ENCODE measurements at regions not wholly inside any gene's neighbourhood (a gene's known extent, or its start where the extent isn't known, plus 50 kb on each side); places are given as distances from the start of the nearest gene placed in this dataset.
"Not testable (repeated sequence)": the region's sequence is repeated elsewhere in the genome, so short reads cannot be mapped to it uniquely, and the experiment has no call there.

DNA sequence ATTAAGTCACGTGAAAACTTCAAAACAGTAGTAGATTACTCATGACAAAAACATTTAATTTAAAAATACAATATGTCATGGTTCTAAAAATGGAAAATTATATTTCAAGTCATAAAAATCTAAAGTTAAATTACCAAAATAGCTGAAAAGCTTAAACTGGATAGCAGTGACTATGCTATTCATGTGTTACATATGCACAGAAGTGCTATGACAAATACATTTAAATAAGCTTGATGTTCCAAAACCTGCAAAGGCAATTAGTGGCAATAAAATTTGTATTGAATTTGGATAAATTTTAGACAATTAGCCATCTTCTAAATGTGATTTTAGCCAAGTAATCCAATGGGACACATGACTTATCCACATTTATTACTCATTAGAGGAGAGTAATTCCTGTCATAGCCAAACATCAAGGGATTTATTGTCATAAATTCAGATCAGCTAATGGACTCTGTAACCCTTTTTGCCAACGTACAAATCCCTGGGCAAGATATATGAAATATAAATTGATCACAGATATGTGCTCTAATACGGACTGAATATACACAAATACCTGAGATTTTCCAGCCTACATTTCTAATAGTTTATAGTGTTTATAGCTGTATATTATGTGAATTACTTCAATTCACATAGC lies 419.4 kb downstream of the ISL1 start:
- POLR2A ChIA-PET, result no interaction called here
- CTCF ChIA-PET, result no interaction called here

DNA sequence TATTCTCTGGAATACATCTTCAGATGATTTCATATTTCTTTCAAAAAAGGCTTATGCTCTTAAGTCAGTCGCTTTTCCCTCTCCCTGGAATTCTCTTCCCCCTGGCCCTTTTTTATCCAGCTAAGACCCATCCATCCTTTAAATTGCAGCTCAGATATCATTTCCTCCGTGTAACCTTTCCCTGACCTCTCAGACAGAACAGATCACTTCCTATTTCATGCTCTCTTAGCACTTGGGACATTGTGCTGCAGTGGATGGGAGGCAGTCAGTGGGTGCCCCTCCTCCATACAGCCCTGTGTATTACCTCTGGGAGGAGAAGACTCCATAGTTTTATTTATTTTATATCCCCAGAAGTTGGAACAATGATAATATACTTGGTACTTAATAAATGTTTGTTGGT lies 423.4 kb downstream of the ISL1 start:
- CTCF ChIA-PET, result no interaction called here

DNA sequence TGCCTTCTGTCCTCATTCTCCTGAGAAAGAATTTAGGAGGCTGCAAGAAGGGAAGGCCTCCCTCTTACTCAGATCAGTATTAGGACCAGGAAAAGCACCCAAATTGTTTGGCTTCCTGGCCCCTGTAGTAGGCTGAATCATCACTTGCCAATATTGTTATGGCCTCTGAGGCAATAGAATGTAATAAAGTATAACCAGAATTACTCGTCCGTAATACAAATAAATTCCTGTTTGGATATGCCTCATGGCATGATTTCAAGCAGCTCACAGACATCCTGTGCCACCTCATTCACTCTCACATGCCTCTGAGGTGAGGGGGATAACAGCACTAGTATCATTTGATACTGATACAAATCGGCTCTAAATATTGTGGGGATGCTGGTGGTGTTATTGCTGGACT lies 427.3 kb downstream of the ISL1 start:
- ChIA-PET CTCF (no interaction called here), POLR2A (no interaction called here)

More for the DNA sequence above, 423.4 kb downstream of the ISL1 start:
- POLR2A ChIA-PET, result no interaction called here

DNA sequence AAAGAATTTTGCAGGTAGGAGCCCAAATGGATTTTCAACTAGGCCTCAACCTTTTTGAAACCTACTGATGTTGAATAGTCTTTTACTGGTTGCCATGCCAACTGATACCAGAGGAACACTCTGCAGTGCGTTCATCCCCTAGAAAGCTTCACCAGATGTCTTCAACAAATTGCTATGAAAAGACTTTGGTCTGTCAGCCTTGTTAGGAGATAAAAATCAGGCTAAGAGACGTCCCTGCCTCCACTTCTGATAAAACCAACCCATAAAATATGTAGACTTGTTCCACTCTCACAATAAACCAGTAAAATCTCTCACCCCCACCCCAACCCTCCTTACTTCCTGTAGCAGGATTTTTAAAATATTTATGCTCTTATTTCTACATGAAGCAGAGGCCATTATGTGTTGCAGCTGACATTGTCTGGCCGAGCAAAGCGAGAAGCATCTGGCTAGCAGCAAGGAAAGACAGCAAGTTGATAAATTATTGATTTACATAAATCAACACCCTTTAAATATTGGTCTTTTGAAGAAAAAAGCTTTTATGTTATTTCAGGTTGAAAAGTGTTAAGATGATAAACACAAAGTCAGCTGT lies 428.7 kb downstream of the ISL1 start:
- ChIA-PET CTCF (no interaction called here), POLR2A (no interaction called here)

- CTCF ChIA-PET, POLR2A ChIA-PET: not testable (repeated sequence)
These were observed 431.6 kb downstream of the ISL1 start for GRCh38 chr5:51814817-51815216.

DNA sequence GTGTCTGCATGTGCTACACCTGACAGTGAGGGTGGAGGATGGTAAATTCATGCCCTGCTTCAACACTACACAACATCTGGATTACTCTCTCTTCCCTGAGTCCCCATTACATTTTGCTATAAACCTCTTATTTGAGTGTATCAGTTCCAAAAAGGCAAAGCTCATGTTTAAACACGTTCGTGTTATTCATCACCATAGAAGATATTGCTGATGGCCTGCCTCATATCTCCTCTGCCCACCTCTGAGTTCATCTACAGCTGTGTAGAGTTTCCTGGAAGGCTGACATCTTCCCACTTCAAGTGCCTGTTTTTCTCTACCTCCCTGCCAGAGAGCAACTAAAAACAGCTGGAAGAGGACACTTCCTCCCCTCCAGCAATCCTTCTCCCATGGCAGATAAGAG lies 433.2 kb downstream of the ISL1 start:
- POLR2A ChIA-PET, result no interaction called here

DNA sequence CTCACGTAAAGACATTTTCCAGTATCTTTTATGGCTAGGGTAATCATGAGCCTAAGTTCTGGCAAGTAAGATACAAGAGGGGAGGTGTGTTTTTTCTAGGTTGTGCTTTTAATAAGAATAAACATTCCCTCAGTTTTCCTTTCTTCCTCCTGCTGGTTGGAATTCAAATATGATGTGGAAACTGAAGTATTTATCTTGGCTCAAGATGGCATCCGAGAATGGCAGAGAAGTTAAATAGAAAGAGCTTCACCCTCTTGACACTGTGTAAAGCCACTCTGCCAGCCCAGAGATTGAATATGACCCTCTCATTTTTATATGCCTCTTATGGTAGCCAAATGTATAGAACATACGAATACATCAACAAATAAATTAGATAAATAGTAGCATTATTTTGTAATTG lies 438.4 kb downstream of the ISL1 start:
- ChIA-PET POLR2A (no interaction called here), CTCF (no interaction called here)

More for the DNA sequence above, 433.2 kb downstream of the ISL1 start:
- CTCF ChIA-PET, result no interaction called here

- CTCF ChIA-PET, result interaction anchor here (0.5 kb wide), 1 partner anchor 45 kb away, joined by 3 read pairs; no protein-coding TSS in a partner anchor
- POLR2A ChIA-PET, result no interaction called here
These were observed 446.0 kb downstream of the ISL1 start for GRCh38 chr5:51829230-51829629.

DNA sequence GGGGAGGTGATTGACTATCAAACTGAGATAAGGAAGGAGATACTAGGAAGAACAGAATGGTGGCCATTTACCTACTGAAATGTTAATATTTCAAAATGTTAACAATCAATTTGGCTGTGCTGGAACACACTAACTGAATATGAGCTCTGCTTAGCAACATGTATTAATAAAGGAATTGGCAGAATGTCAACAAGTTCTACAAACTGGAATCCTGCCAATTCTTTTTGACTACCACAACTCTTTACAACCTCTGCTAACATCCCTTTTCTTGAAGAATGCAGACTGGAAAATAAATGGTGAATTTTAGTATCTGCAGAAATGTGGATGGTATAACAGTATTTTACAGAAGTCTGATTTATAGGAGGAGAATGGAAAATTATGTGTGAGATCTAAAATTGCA lies 446.4 kb downstream of the ISL1 start:
- POLR2A ChIA-PET, result no interaction called here
- CTCF ChIA-PET, result no interaction called here

GRCh38 chr5:51832934-51833470 lies 449.8 kb downstream of the ISL1 start:
- CTCF ChIA-PET, result no interaction called here
- POLR2A ChIA-PET, result no interaction called here

DNA sequence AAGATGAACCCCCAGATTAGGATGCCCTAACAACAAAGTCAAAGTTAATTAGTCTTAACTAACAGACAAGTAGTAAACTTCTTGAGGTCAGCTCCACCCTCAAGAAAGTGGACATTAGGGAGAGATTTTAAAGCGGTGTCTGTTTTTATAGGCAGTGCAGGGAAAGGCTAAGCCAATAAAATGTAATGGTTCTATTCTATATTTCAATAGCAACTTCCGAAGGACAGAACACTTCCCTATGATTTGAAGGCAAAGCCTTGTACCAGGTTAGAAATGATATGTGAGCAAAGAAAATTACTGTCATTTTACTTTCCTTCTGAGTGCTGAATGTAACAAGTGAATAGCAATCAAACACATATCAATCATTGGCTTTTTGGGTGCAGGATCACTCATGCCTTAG lies 455.2 kb downstream of the ISL1 start:
- POLR2A ChIA-PET, result no interaction called here
- CTCF ChIA-PET, result no interaction called here

DNA sequence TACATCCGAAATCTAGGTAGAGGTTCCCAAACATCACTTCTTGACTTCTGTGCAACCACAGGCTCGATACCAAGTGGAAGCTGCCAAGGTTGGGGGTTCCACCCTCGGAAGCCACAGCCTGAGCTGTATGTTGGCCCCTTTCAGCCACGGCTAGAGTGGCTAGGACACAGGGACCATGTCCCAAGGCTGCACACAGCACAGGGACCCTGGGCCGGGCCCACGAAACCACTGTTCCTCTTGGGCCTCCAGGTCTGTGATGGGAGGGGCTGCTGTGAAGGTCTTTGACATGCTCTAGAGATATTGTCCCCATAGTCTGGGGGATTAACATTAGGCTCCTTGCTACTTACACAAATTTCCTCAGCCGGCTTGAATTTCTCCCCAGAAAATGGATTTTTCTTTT lies 460.6 kb downstream of the ISL1 start:
- ChIA-PET CTCF (no interaction called here), POLR2A (no interaction called here)

- POLR2A ChIA-PET, result no interaction called here
These were observed 462.8 kb downstream of the ISL1 start for GRCh38 chr5:51846015-51846414.

DNA sequence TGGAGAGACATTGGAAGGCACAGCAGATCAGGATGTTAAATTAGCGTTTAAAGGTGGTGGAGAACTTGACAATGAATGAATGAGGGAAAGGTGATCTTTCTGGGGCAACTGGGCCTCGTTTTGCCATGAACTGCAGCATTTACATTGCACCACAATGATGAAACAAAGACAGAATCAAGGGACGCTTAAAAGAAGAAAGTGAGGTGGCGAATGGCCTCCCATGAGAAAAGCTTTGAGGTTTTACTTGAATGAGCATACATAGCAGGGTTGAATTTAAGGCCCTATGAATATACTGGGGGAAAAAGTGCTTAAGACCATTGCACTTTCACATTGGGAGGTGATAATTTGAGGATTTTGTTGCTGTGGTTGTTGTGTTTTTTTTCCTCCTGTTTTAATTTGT lies 476.4 kb downstream of the ISL1 start:
- ChIA-PET POLR2A (no interaction called here), CTCF (no interaction called here)

More at GRCh38 chr5:51846015-51846414, 462.8 kb downstream of the ISL1 start:
- CTCF ChIA-PET, result no interaction called here

- CTCF ChIA-PET, result no interaction called here
- POLR2A ChIA-PET, result no interaction called here
These were observed 477.3 kb downstream of the ISL1 start for GRCh38 chr5:51860532-51861018.

GRCh38 chr5:51872144-51872543 lies 488.9 kb downstream of the ISL1 start:
- ChIA-PET CTCF (no interaction called here), POLR2A (no interaction called here)

DNA sequence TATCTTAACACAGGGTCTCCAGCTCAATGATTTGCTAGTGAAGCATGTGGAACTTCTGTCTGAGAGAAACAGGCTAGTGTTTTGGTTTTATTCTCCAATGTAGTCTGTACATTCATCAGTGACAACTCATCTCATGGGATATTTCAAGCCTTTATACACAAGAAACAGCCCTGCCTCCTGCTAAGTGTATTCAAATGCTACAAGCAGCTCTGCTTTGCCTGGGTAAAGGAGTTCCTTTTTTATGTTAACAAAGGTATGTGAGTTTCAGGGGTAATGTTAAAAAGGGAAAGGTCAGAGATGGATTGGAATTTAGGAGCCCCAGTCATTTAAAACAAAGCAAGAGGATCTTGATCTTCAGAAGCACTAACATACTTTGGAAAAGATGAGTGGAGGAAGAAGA lies 498.7 kb downstream of the ISL1 start:
- ChIA-PET CTCF (no interaction called here), POLR2A (no interaction called here)

DNA sequence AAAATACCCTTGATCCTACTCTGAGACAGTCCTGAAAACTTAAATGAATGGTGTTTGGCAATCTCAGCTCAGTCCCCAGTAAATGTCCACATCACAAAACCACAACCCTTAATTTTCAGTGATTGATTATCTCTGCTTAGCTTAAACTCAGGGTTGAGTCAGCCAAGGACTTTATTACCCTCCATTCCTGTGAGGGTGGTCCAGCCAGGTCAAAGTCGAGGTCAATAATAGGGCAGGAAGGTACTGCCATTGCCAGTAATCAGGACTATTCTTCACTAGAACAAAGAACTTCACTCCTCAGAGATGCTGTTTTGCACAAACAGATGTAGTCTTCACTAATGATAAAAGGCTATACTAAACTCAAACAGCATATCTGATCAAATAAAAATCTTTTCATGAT lies 499.4 kb downstream of the ISL1 start:
- POLR2A ChIA-PET, result no interaction called here
- CTCF ChIA-PET, result no interaction called here

DNA sequence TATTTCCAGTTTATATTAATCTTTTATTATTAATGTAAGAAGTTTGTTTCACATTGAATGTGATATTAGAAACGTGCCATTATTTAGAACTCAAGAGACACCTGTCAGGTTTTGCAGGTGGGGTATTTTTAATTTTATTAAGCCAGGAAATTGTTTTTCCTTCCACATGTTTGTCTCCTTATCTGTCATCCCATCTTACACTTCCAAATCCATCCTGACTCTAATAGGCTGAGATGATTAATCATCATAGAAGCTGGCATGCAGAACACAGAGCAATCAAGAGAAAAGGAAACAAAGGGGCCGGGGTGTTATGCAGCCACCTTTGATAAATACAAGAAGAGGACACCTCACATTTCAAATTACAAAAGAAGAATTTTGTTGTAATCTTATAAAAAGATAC lies 506.5 kb downstream of the ISL1 start:
- POLR2A ChIA-PET, result no interaction called here
- CTCF ChIA-PET, result no interaction called here

- CTCF ChIA-PET, result interaction anchor here (0.5 kb wide), 1 partner anchor 1343 kb away, joined by 3 read pairs; no protein-coding TSS in a partner anchor
- POLR2A ChIA-PET, result no interaction called here
These were observed 507.3 kb downstream of the ISL1 start for GRCh38 chr5:51890435-51891116.

- POLR2A ChIA-PET, result no interaction called here
- CTCF ChIA-PET, result no interaction called here
These were observed 509.4 kb downstream of the ISL1 start for GRCh38 chr5:51892680-51893079.

Measured in activated CD8-positive, alpha-beta memory T cell treated with anti-CD3 and anti-CD28 coated beads for 36 hours (primary cell).